ENCODE measurements at regions not wholly inside any gene's neighbourhood (a gene's known extent, or its start where the extent isn't known, plus 50 kb on each side); places are given as distances from the start of the nearest gene placed in this dataset.

GRCh38 chr22:27554106-27554811, 247.3 kb downstream of the MN1 start:
- Mint-ChIP-seq H3K9me3 (peaks cover 5% of the 10 kb centered on the region), H3K36me3 (ENCODE audit: low read depth) (no peaks in the 10 kb centered on the region), H3K27me3 (ENCODE audit: low read depth) (peaks cover 3% of the 10 kb centered on the region), H3K4me3 (no peak overlapping the region), H3K4me1 (ENCODE audit: low read depth) (no peaks in the 10 kb centered on the region), H3K27ac (no peak overlapping the region)
- intact Hi-C loops (cut with micrococcal nuclease): no loop called here
- DNase-seq: no peak
- CTCF ChIA-PET: no interaction called here

DNA sequence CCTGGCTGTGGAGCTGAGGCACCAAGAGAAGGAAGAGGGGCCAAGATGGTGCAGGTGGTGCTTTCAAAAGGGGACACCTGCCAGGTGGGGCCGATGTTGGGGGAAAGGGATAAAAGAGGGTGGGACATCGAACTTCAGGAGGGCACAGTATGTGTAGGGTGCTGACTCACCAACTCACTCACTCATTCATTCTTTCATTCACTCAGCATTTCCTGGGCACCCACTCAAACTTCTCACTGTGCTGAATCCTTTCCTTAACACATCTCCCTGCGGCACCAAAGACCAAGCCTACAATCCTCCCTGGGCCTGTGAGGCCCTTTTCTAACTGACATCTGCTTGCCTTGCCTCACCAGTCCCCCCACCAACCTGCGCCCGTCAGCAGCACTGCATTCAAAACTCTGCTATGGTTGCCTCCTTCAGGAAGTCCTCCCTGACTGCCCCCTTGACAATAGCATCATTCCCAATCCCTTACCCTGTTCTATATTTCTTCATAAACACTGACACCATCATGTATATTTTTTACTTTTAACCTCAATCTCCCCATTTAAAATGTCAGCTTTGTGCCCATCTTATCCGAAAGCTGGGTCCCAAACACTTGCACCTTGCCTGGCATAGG, 246.6 kb downstream of the MN1 start:
- Mint-ChIP-seq H3K4me3 (no peak overlapping the region), H3K36me3 (ENCODE audit: low read depth) (no peaks in the 10 kb centered on the region), H3K4me1 (ENCODE audit: low read depth) (no peaks in the 10 kb centered on the region), H3K9me3 (peaks cover 5% of the 10 kb centered on the region), H3K27ac (no peak overlapping the region), H3K27me3 (ENCODE audit: low read depth) (peaks cover 3% of the 10 kb centered on the region)
- intact Hi-C loops (cut with micrococcal nuclease): no loop called here
- DNase-seq: no peak
- CTCF ChIA-PET: no interaction called here

DNA sequence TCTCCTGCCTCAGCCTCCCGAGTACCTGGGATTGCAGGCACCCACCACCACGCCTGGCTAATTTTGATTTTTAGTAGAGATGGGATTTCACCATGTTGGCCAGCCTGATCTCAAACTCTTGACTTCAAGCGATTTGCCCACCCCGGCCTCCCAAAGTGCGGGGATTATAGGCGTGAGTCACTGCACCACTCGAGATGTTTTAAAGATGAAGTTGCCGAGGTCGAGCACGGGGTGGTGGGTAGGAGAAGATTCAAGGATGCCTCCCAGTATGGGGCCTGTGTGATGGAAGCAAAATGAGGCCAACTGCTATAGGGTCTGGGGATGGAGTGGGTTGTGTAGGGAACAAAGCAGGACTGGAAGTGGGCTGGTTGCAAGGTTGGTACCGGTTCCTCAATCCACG, 245.2 kb downstream of the MN1 start:
- Mint-ChIP-seq H3K27ac (no peak overlapping the region), H3K9me3 (peaks cover 5% of the 10 kb centered on the region), H3K4me3 (no peak overlapping the region), H3K4me1 (ENCODE audit: low read depth) (no peaks in the 10 kb centered on the region), H3K36me3 (ENCODE audit: low read depth) (no peaks in the 10 kb centered on the region), H3K27me3 (ENCODE audit: low read depth) (peaks cover 3% of the 10 kb centered on the region)
- CTCF ChIA-PET: no interaction called here
- DNase-seq: no peak
- intact Hi-C loops (cut with micrococcal nuclease): no loop called here

- CTCF ChIA-PET: interaction anchor here (0.6 kb wide), 1 partner anchor 36 kb away, joined by 3 read pairs; no protein-coding TSS in a partner anchor
- no peak for DNase-seq
- peaks cover 3% of the 10 kb centered on the region for H3K27me3 Mint-ChIP-seq (ENCODE audit: low read depth)
These were observed 244.1 kb downstream of the MN1 start for GRCh38 chr22:27557286-27558008.

GRCh38 chr22:27558658-27559371, 242.7 kb downstream of the MN1 start:
- Mint-ChIP-seq H3K4me1 (ENCODE audit: low read depth) (no peaks in the 10 kb centered on the region), H3K4me3 (no peak overlapping the region), H3K27ac (no peak overlapping the region), H3K27me3 (ENCODE audit: low read depth) (peaks cover 3% of the 10 kb centered on the region), H3K36me3 (ENCODE audit: low read depth) (no peaks in the 10 kb centered on the region), H3K9me3 (peaks cover under 1% of the 10 kb centered on the region)
- CTCF ChIA-PET: interaction anchor here (0.6 kb wide), 1 partner anchor 260 kb away, joined by 4 read pairs; no protein-coding TSS in a partner anchor
- no peak for DNase-seq
- intact Hi-C loops (cut with micrococcal nuclease): no loop called here

More at GRCh38 chr22:27557286-27558008, 244.1 kb downstream of the MN1 start:
- H3K4me3 Mint-ChIP-seq: no peak overlapping the region
- H3K4me1 Mint-ChIP-seq (ENCODE audit: low read depth): no peaks in the 10 kb centered on the region
- peaks cover 4% of the 10 kb centered on the region for H3K9me3 Mint-ChIP-seq
- intact Hi-C loops (cut with micrococcal nuclease): no loop called here
- H3K27ac Mint-ChIP-seq: no peak overlapping the region
- no peaks in the 10 kb centered on the region for H3K36me3 Mint-ChIP-seq (ENCODE audit: low read depth)

DNA sequence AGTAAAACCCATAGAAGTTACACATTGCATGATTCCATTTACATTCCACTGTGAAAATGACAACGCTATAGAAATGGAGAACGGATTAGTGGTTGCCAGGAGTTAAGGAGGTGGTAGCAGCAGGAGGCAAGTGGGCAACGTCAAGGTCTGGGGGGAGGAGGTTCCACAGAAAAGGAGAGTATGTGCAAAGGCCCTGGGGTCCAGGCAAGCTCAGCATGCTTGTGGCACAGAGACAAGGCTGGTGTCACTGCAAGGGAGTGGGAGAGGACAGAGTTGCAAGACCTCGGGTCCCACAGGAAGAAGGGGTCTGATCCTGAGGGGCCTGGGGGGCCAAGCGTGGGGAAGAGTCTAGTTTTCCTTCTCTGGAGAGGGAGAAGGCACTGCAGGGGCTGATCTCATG, 240.8 kb downstream of the MN1 start:
- Mint-ChIP-seq H3K27ac (no peak overlapping the region), H3K9me3 (peaks cover 3% of the 10 kb centered on the region), H3K4me1 (ENCODE audit: low read depth) (no peaks in the 10 kb centered on the region), H3K27me3 (ENCODE audit: low read depth) (no peaks in the 10 kb centered on the region), H3K4me3 (no peak overlapping the region), H3K36me3 (ENCODE audit: low read depth) (no peaks in the 10 kb centered on the region)
- intact Hi-C loops (cut with micrococcal nuclease): no loop called here
- CTCF ChIA-PET: interaction anchor here (0.8 kb wide), 1 partner anchor 254 kb away, joined by 3 read pairs; no protein-coding TSS in a partner anchor
- no peak for DNase-seq

DNA sequence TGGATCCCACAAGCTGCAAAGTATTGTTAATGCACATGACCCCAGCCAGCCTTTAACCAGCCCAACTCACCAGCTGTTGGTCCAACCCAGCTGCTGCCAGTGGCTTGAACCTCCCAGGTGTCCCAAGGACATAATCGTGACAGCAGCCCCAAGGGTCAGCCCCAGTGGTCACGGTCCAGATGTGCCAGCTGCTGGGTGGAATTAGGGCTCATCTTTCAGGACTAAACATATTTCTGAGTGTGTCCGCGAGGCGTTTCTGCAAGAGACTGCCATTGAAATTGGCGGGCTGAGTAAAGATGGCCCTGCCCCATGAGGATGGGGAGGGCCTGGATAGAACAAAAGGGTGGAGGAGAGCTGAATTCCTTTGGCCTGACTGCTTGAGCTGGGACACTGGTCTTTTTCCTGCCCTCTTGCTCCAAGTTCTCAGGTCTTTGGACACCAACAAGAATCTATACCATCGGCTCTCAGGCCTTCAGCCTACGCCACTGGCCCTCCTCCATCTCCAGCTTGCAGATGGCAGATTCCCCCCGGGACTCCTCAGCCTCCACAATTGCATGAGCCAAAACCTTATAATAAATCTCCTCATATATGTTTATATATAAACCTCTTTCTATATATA, 240.2 kb downstream of the MN1 start:
- Mint-ChIP-seq H3K9me3 (peaks cover 3% of the 10 kb centered on the region), H3K36me3 (ENCODE audit: low read depth) (no peaks in the 10 kb centered on the region), H3K4me3 (no peak overlapping the region), H3K4me1 (ENCODE audit: low read depth) (no peaks in the 10 kb centered on the region), H3K27me3 (ENCODE audit: low read depth) (no peaks in the 10 kb centered on the region), H3K27ac (no peak overlapping the region)
- DNase-seq: no peak
- CTCF ChIA-PET: interaction anchor here (0.8 kb wide), 1 partner anchor 254 kb away, joined by 3 read pairs; no protein-coding TSS in a partner anchor
- intact Hi-C loops (cut with micrococcal nuclease): no loop called here

GRCh38 chr22:27564806-27565205, 236.8 kb downstream of the MN1 start:
- intact Hi-C loops (cut with micrococcal nuclease): no loop called here
- H3K4me1 Mint-ChIP-seq (ENCODE audit: low read depth): no peaks in the 10 kb centered on the region
- H3K27ac Mint-ChIP-seq: no peak overlapping the region
- DNase-seq: no peak
- H3K27me3 Mint-ChIP-seq (ENCODE audit: low read depth): peaks cover 3% of the 10 kb centered on the region
- CTCF ChIA-PET: no interaction called here
- H3K36me3 Mint-ChIP-seq (ENCODE audit: low read depth): no peaks in the 10 kb centered on the region
- peaks cover 3% of the 10 kb centered on the region for H3K9me3 Mint-ChIP-seq
- no peak overlapping the region for H3K4me3 Mint-ChIP-seq

- CTCF ChIA-PET: no interaction called here
These were observed 235.0 kb downstream of the MN1 start for GRCh38 chr22:27566602-27567001.

DNA sequence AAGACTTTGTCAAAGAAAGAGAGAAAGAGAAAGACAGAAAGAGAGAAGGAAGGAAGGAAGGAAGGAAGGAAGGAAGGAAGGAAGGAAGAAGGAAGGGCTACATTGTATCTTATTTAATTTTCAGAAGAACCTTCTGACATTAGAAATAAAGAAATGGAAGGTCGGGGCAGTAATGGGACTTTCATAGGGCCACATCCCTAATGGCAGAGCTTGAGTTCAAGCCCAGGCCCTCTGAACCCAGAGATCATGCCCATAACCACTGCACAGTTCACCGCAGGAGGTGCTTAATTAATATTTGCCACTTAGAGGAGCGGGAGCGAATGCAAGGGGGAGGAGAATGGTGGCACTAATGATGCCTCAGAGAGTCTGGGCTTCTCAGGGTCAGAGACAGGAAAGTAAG, 233.3 kb downstream of the MN1 start:
- H3K4me3 Mint-ChIP-seq: no peak overlapping the region
- peaks cover 9% of the 10 kb centered on the region for H3K27me3 Mint-ChIP-seq (ENCODE audit: low read depth)
- H3K36me3 Mint-ChIP-seq (ENCODE audit: low read depth): no peaks in the 10 kb centered on the region
- H3K9me3 Mint-ChIP-seq: peaks cover 8% of the 10 kb centered on the region
- DNase-seq: no peak
- intact Hi-C loops (cut with micrococcal nuclease): no loop called here
- no peaks in the 10 kb centered on the region for H3K4me1 Mint-ChIP-seq (ENCODE audit: low read depth)
- no peak overlapping the region for H3K27ac Mint-ChIP-seq
- CTCF ChIA-PET: interaction anchor here (0.6 kb wide), 1 partner anchor 1207 kb away, joined by 3 read pairs; no protein-coding TSS in a partner anchor

More at GRCh38 chr22:27566602-27567001, 235.0 kb downstream of the MN1 start:
- Mint-ChIP-seq H3K9me3 (peaks cover 3% of the 10 kb centered on the region), H3K36me3 (ENCODE audit: low read depth) (no peaks in the 10 kb centered on the region), H3K4me3 (no peak overlapping the region), H3K27me3 (ENCODE audit: low read depth) (peaks cover 9% of the 10 kb centered on the region), H3K4me1 (ENCODE audit: low read depth) (no peaks in the 10 kb centered on the region), H3K27ac (no peak overlapping the region)
- no peak for DNase-seq
- intact Hi-C loops (cut with micrococcal nuclease): no loop called here

GRCh38 chr22:27571463-27572277, 229.9 kb downstream of the MN1 start:
- CTCF ChIA-PET: no interaction called here
- intact Hi-C loops (cut with micrococcal nuclease): no loop called here
- H3K27me3 Mint-ChIP-seq (ENCODE audit: low read depth): peaks cover 11% of the 10 kb centered on the region
- no peak for DNase-seq
- no peaks in the 10 kb centered on the region for H3K4me1 Mint-ChIP-seq (ENCODE audit: low read depth)
- H3K4me3 Mint-ChIP-seq: no peak overlapping the region
- no peak overlapping the region for H3K27ac Mint-ChIP-seq
- peaks cover 5% of the 10 kb centered on the region for H3K9me3 Mint-ChIP-seq
- no peaks in the 10 kb centered on the region for H3K36me3 Mint-ChIP-seq (ENCODE audit: low read depth)
